Endothelial cell of hepatic sinusoid (primary cell): ENCODE measurements at regions not wholly inside any gene's neighbourhood (a gene's known extent, or its start where the extent isn't known, plus 50 kb on each side); places are given as distances from the start of the nearest gene placed in this dataset.

Source experiments
- in situ Hi-C: cut with HindIII; loops from 2 replicates; pipeline ENCODE4 v1.10.0; 2017; ENCODE audit warnings: low sequenced_read_pairs

- in situ Hi-C loops, result no loop called here
Measured at GRCh38 chr18:73869182-73869581, 278.5 kb downstream of the FBXO15 start.

- in situ Hi-C loops, result no loop called here
Measured at GRCh38 chr18:73861771-73862170, 285.9 kb downstream of the FBXO15 start.

GRCh38 chr18:73859837-73860397 lies 287.7 kb downstream of the FBXO15 start:
- in situ Hi-C loops, result no loop called here

GRCh38 chr18:73852789-73853549 lies 294.7 kb downstream of the FBXO15 start:
- in situ Hi-C loops, result no loop called here

GRCh38 chr18:73850782-73851181 lies 296.9 kb downstream of the FBXO15 start:
- in situ Hi-C loops, result no loop called here

- in situ Hi-C loops, result no loop called here
Measured at GRCh38 chr18:73848656-73849055, 299.0 kb downstream of the FBXO15 start.

- in situ Hi-C loops, result no loop called here
Measured at GRCh38 chr18:73843455-73843854, 304.2 kb downstream of the FBXO15 start.

GRCh38 chr18:73842795-73843394 lies 304.7 kb downstream of the FBXO15 start:
- in situ Hi-C loops, result no loop called here

- in situ Hi-C loops, result no loop called here
Measured at GRCh38 chr18:73841661-73842060, 306.0 kb downstream of the FBXO15 start.

GRCh38 chr18:73840319-73840945 lies 307.2 kb downstream of the FBXO15 start:
- in situ Hi-C loops, result no loop called here

GRCh38 chr18:73839441-73839840 lies 308.2 kb downstream of the FBXO15 start:
- in situ Hi-C loops, result no loop called here

- in situ Hi-C loops, result no loop called here
Measured at GRCh38 chr18:73838107-73838506, 309.5 kb downstream of the FBXO15 start.

- in situ Hi-C loops, result no loop called here
Measured at GRCh38 chr18:73835656-73836364, 311.8 kb downstream of the FBXO15 start.

- in situ Hi-C loops, result no loop called here
Measured at GRCh38 chr18:73835039-73835438, 312.6 kb downstream of the FBXO15 start.

- in situ Hi-C loops, result no loop called here
Measured at GRCh38 chr18:73831688-73832087, 315.9 kb downstream of the FBXO15 start.

- in situ Hi-C loops, result no loop called here
Measured at GRCh38 chr18:73829146-73829545, 318.5 kb downstream of the FBXO15 start.

GRCh38 chr18:73827801-73828200 lies 319.8 kb downstream of the FBXO15 start:
- in situ Hi-C loops, result no loop called here

GRCh38 chr18:73826098-73826497 lies 321.5 kb downstream of the FBXO15 start:
- in situ Hi-C loops, result no loop called here

GRCh38 chr18:73824671-73825070 lies 323.0 kb downstream of the FBXO15 start:
- in situ Hi-C loops, result no loop called here

- in situ Hi-C loops, result no loop called here
Measured at GRCh38 chr18:73812423-73812822, 335.2 kb downstream of the FBXO15 start.

- in situ Hi-C loops, result no loop called here
Measured at GRCh38 chr18:73807551-73808192, 340.0 kb downstream of the FBXO15 start.
